GM12874 (cell line): ENCODE measurements at regions not wholly inside any gene's neighbourhood (a gene's known extent, or its start where the extent isn't known, plus 50 kb on each side); places are given as distances from the start of the nearest gene placed in this dataset.

Experiments used
- TF ChIP-seq, protein P1 (sequence below): IDR thresholded peaks from 2 replicates; pipeline ENCODE4 v1.5.1; 2011; ENCODE audit warnings: low read depth, mild to moderate bottlenecking, control low read depth, low read length, moderate library complexity; ENCODE audit not compliant: insufficient read depth

DNA sequence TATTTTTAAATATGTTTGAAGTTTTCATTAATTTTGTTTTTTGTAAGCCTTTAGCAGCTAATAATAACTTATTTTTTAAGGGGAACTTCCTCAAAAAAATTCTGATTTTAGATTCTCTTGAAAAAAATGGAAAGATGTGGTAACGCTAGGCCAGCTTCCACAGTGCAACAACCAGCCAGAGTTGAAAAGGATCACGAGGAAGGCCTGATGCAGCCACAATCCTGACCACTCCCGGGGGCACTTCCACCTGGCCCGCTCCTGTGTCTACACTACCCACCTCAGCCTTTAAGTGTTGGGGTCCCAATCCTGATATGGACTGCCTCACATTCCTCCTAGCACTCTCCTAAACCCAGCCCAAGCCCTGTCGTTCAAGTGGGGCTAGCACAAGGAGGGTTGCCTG lies 101.1 kb downstream of the TMEM17 start:
- TF ChIP-seq, protein P1, sequence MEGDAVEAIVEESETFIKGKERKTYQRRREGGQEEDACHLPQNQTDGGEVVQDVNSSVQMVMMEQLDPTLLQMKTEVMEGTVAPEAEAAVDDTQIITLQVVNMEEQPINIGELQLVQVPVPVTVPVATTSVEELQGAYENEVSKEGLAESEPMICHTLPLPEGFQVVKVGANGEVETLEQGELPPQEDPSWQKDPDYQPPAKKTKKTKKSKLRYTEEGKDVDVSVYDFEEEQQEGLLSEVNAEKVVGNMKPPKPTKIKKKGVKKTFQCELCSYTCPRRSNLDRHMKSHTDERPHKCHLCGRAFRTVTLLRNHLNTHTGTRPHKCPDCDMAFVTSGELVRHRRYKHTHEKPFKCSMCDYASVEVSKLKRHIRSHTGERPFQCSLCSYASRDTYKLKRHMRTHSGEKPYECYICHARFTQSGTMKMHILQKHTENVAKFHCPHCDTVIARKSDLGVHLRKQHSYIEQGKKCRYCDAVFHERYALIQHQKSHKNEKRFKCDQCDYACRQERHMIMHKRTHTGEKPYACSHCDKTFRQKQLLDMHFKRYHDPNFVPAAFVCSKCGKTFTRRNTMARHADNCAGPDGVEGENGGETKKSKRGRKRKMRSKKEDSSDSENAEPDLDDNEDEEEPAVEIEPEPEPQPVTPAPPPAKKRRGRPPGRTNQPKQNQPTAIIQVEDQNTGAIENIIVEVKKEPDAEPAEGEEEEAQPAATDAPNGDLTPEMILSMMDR = no peak

DNA sequence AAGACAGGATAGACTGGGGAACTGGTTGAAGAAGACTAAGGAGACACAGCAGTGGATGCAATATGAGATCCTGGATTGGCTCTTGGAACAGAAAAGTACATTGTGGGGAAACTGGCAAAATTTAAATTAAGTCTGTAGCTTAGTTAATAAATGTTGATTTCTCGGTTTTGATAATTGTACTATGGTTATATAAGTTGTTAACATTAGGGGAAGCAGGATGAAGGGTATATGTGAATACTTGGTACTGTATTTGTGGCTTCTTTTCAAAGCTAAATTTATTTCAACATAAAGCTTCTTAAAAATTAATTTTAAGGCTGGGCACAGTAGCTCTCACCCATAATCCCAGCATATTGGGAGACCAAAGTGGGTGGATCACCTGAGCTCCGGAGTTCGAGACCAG lies 103.8 kb downstream of the TMEM17 start:
- TF ChIP-seq, protein P1 = no peak

DNA sequence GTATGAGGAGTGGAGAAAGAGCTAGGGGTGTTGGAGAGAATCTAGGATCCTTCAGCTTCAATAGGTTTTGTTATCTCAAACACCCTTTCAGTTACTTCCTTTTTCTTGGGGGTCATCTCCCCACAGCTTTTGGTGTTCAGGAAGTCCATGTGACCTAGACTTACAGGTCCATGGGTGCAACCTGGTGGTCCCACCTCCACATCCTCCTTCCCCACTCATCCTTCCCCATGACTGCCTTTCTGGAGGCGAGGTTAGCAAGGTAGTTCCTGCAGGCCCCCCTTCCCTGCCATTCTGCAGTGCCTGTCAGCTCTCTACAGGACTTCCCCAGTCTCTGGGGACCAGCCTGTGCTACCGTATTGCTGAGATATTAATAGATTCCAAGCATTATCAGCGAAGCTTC lies 107.6 kb downstream of the TMEM17 start:
- TF ChIP-seq, protein P1 = no peak

DNA sequence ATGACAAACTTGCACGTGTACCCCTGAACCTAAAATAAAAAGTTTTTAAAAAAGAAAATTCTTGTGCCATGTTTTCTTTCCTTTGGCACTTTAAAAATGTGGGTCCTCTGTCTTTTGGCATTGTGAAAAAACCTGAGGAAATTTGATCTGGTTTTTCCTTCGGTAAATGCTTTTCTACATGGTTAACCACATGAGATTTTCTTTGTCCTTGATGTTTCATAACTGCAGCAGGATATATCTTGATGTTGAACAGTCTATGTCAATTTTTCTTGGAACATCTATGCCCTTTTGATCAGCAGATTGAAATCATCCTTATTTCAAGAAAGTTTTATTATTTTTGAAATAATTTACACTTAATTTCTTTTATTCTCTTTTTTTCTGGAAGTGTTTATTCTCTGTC lies 109.1 kb downstream of the TMEM17 start:
- TF ChIP-seq, protein P1 = no peak

DNA sequence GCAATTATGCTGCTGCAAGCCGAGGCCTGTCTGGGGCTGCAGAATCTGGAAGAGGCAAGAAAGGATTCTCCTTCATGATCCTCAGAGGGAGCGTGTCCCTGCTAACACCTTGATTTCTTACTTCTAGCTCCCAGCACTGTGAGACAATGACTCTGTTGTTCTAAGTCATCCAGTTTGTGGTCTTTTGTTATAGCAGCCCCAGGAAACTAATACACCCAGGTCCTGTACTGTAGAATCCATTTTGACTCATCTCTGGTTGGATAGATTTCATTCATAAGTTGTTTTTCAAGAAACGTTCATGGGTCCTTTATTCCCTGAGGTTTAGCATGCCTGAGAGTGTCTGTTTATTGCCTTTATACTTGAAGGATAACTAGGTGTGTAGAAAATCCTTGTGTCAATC lies 112.7 kb downstream of the TMEM17 start:
- TF ChIP-seq, protein P1 = no peak

DNA sequence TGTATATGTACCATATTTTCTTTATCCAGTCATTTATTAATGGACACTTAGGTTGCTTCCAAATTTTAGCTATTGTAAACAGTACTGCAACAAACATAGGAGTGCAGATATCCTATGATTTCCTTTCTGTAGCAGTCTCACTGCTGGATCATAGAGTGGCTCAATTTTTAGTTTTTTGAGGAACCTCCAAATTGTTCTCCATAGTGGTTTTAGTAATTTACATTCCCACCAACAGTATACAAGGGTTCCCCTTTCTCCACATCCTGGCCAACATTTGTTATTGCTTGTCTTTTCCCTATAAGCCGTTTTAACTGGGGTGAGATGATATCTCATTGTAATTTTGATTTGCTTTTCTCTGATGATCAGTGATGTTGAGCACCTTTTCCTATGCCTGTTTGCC lies 114.3 kb downstream of the TMEM17 start:
- TF ChIP-seq, protein P1 = no peak

DNA sequence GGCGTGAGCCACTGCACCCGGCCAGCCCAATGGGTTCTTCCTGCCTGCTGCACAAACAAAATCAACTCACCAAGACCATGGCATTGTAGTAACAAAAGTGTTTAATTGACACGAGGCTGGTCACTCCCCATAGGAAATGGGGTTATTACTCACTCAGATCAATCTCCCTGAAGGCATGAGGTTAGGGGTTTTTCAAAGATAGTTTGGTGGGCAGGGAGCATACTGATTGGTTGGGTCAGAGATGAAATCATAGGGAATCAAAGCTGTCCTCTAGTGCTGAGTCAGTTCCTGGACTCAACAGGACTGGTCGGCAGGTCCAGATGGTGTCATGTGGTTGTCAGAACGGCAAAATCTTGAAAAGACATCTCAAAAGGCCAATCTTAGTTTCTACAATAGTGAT lies 122.1 kb downstream of the TMEM17 start:
- TF ChIP-seq, protein P1 = no peak

DNA sequence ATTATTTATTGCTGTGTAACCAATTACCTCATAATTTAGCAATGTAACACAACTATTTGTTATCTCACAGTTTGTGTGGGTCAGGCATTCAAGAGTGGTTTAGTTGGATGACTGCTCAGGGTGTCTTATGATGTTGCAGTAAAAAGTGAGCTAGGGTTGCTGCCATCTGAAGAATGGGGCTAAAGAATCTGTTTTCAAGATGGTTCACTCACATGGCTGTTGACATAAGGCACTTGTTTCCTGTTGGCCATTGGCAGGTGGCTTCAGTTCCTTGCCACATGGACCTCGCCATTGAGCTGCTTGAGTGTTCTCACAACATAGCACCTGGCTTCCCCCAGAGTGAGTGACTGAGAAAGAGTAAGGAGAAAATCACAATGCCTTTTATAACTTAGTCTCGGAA lies 123.2 kb downstream of the TMEM17 start:
- TF ChIP-seq, protein P1 = no peak
